GM10266 (cell line): ENCODE measurements at regions not wholly inside any gene's neighbourhood (a gene's known extent, or its start where the extent isn't known, plus 50 kb on each side); places are given as distances from the start of the nearest gene placed in this dataset.
"Not testable (repeated sequence)": the region's sequence is repeated elsewhere in the genome, so short reads cannot be mapped to it uniquely, and the experiment has no call there.

ENCODE experiments used
- DNase-seq: peaks from one replicate; pipeline ENCODE4 v3.0.0; 2012; ENCODE audit errors: extremely low spot score
- TF ChIP-seq, protein P1 (sequence below): IDR thresholded peaks from 2 replicates; pipeline ENCODE4 v1.5.1; 2012; ENCODE audit warnings: mild to moderate bottlenecking, low read depth; ENCODE audit not compliant: control insufficient read depth, insufficient read depth; ENCODE audit errors: missing control alignments

DNA sequence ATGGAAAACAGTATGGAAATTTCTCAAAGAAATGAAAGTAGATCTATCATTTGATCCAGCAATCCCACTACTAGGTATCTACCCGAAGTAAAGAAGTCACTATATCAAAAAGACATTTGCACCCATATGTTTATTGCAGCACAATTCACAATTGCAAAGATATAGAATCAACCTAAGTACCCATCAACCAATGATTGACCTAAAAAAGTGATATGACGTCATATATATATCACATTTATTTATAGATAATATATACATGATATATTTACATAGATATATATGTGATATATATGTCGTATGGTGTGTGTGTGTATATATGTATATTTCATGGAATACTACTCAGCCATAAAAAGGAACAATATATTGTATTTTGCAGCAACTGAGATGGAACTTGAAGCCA lies 188.3 kb upstream of the ARHGAP42 start:
- TF ChIP-seq, protein P1, sequence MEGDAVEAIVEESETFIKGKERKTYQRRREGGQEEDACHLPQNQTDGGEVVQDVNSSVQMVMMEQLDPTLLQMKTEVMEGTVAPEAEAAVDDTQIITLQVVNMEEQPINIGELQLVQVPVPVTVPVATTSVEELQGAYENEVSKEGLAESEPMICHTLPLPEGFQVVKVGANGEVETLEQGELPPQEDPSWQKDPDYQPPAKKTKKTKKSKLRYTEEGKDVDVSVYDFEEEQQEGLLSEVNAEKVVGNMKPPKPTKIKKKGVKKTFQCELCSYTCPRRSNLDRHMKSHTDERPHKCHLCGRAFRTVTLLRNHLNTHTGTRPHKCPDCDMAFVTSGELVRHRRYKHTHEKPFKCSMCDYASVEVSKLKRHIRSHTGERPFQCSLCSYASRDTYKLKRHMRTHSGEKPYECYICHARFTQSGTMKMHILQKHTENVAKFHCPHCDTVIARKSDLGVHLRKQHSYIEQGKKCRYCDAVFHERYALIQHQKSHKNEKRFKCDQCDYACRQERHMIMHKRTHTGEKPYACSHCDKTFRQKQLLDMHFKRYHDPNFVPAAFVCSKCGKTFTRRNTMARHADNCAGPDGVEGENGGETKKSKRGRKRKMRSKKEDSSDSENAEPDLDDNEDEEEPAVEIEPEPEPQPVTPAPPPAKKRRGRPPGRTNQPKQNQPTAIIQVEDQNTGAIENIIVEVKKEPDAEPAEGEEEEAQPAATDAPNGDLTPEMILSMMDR = no peak
- no peak for DNase-seq

DNA sequence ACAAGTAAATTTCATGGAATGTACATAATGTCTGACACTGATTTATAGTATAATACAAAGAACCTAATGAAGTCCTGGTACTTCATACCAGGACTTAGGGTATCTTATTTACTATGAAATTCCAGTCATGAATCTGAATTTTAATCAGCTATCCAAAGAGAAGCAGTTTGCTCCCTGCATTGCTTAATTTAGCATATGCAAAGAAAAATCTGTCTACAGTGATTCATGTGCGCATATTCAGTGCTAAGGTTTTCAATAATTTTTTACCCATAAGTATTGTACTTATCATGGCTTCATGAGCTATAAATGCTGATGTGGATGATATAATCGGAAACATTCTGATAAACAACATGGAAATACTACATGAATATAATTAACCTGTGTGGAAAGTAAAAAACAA lies 185.6 kb upstream of the ARHGAP42 start:
- DNase-seq = no peak
- TF ChIP-seq, protein P1 = no peak

DNA sequence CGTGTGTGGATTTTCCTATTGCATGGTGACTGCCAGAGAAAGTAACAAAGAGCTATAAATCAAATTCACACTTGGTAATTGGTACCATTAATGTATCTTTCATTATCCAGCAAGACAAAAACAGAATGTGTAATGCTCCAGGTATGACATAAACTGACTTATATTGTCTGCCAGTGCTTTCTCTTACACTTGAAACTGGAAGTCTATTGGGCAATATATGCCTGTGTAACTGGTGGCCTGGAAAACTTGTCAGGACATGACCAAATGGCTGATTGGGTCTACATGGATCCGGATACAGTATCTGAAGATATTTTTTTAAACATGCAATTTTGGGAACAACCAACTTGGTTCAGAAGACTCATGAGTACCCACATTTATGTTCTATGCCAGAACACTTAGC lies 174.6 kb upstream of the ARHGAP42 start:
- TF ChIP-seq, protein P1 = no peak
- DNase-seq = no peak

DNA sequence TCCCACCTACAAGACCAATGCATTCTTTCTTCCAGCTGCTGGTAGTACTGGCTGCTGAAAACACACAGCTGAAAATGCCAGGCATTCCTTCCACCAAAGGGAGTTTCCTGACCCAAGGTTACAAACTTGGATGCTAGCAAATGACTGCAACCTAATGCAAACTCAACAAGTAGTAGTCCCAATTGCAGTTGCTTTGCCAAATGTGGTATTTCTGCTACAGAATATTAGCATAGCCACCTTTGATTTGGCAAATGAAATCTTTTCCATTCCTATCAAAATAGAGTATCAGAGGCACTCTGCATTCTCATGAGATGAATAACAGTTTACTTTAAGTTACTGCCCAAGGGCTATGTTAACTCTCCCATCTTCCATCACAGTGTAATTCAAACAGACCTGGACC lies 172.0 kb upstream of the ARHGAP42 start:
- TF ChIP-seq, protein P1 = no peak
- DNase-seq = no peak

DNA sequence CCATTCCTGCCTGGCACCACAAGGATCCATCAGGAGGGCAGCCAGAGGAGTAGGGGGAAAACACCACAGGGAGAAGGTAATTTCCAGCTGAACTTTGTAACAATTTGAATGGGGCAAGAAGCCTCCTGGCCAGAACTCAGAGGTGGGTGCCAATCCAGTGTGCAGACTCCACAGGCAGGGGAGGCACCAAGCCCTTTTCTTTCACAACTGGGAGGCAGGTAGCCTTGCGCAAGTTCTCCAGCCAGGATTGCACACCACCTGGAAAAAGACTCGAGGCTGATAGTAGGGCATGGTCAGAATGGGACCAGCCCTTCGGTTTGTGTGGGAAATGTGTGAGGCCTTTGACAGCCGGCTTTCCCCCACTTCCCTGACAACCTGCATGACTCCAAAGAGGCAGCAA lies 161.9 kb upstream of the ARHGAP42 start:
- no peak for DNase-seq

DNA sequence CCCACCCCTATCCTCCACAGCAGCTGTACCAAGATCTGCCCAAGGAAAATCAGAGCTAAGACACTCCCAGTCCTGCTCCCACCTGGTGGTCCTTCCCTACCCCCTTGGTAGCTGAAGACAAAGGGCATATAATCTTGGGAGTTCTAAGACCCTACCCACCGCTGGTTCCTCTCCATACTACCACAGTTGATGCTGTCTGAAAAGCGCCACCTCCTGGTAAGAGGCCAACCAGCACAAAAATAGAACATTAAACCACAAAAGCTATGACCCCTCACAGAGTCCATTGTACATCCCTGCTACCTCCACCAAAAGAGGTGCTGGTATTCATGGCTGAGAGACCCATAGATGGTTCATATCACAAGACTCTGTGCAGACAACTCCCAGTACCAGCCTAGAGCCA lies 161.5 kb upstream of the ARHGAP42 start:
- no peak for DNase-seq
- TF ChIP-seq, protein P1 = no peak

More for the DNA sequence above, 161.9 kb upstream of the ARHGAP42 start:
- TF ChIP-seq, protein P1 = no peak

DNA sequence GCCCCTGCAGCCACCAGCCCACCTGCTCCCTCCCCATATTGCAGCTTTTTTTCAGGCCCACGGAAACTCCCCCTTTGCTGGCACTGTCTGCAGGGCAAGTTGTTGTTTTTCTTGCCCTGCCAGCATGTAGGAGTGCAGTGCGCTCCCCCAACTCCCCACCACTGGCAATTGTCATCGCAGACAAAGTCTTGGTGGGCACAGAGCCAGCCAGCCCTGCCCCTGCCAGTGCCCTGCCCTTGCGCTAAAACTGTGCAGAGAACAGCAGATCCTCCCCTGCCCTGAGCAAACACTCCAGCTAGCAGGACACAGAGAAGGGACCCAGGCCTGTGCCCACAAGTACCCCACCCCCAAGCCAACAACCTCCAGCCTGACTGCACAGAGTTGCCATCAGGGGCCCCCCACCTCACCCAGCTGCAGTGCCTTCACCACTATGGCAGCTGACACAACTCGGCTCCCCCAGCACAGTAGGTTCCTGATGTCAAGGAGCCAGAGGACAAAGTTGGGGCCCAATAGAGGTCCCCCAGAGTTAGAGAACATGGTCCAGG lies 158.1 kb upstream of the ARHGAP42 start:
- TF ChIP-seq, protein P1 = no peak
- DNase-seq = no peak

DNA sequence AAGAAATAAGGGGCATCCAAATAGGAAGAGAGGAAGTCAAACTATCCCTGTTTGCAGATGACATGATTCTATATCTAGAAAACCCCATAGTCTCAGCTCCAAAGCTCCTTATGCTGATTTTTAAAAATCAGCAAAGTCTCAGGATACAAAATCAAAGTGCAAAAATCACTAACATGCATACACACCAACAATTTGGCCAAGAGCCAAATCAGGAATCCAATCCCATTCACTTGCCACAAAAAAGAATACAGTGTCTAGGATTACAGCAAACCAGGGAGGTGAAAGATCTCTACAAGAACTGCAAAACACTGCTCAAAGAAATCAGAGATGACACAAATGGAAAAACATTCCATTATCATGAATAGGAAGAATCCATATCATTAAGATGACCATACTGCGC lies 155.8 kb upstream of the ARHGAP42 start:
- DNase-seq = not testable (repeated sequence)
